AG04449 (cell line): ENCODE measurements at regions not wholly inside any gene's neighbourhood (a gene's known extent, or its start where the extent isn't known, plus 50 kb on each side); places are given as distances from the start of the nearest gene placed in this dataset.

Source experiments
- CTCF ChIA-PET: fragments of 350-600 bp; formaldehyde crosslinking; extraction: SDS; loops from one replicate; lab custom pipeline; 2021; ENCODE audit warnings: antibody characterized with exemption; lab: Yijun Ruan, JAX
- POLR2A ChIA-PET: fragments of 400-600, 350-600 bp; formaldehyde crosslinking; extraction: SDS; loops from one replicate; lab custom pipeline; 2020; ENCODE audit warnings: antibody characterized with exemption, inconsistent platforms; lab: Yijun Ruan, JAX
- DNase-seq: peaks from one replicate; pipeline ENCODE4 v3.0.0-alpha.2; 2010; ENCODE audit warnings: low read depth, low spot score
- H3K4me3 ChIP-seq: 2 replicates; pipeline ENCODE4 v1.5.1; 2011; ENCODE audit warnings: low read depth, mild to moderate bottlenecking, control low read depth, low read length
- CTCF ChIP-seq: IDR thresholded peaks from one replicate; pipeline ENCODE4 v1.5.1; 2011; ENCODE audit warnings: mild to moderate bottlenecking, moderate library complexity, low read length, control low read depth, inconsistent platforms; ENCODE audit not compliant: insufficient read depth; ENCODE audit errors: missing control alignments

- ChIA-PET CTCF (interaction anchor here (0.6 to 5.0 kb wide), 4 partner anchors 9 to 23 kb away, joined by 3 to 24 read pairs (median 4); no protein-coding TSS in a partner anchor), POLR2A (no interaction called here)
- no peak overlapping the region for H3K4me3 ChIP-seq
- TF ChIP-seq CTCF, result no peak
- no peak for DNase-seq
Measured at GRCh38 chr13:50107205-50107604, 92.0 kb downstream of the KCNRG start.

GRCh38 chr13:50114961-50115360 is 99.7 kb downstream of the KCNRG start:
- CTCF ChIA-PET, result interaction anchor here (0.8 to 1.1 kb wide), 3 partner anchors 11 to 16 kb away, joined by 3 read pairs; no protein-coding TSS in a partner anchor
- POLR2A ChIA-PET, result no interaction called here

GRCh38 chr13:50115695-50116094 is 100.5 kb downstream of the KCNRG start:
- no peak for DNase-seq
- ChIA-PET CTCF (interaction anchor here (0.8 to 1.6 kb wide), 4 partner anchors 9 to 17 kb away, joined by 3 to 4 read pairs (median 3); no protein-coding TSS in a partner anchor), POLR2A (interaction anchor here (0.5 kb wide), 1 partner anchor 22 kb away, joined by 3 read pairs; no protein-coding TSS in a partner anchor)
- no peak overlapping the region for H3K4me3 ChIP-seq
- no peak for TF ChIP-seq CTCF

More at GRCh38 chr13:50114961-50115360, 99.7 kb downstream of the KCNRG start:
- TF ChIP-seq CTCF, result no peak
- no peak for DNase-seq
- H3K4me3 ChIP-seq, result no peak overlapping the region

GRCh38 chr13:50116430-50116973 is 101.3 kb downstream of the KCNRG start:
- ChIA-PET POLR2A (interaction anchor here (0.7 kb wide), 1 partner anchor 413 kb away, joined by 3 read pairs; no protein-coding TSS in a partner anchor), CTCF (interaction anchor here (1.1 to 1.6 kb wide), 3 partner anchors 9 to 139 kb away, joined by 3 to 5 read pairs (median 4); no protein-coding TSS in a partner anchor)
- TF ChIP-seq CTCF, result no peak
- no peak overlapping the region for H3K4me3 ChIP-seq
- DNase-seq, result no peak

GRCh38 chr13:50119591-50119990 is 104.3 kb downstream of the KCNRG start:
- no peak for DNase-seq
- no peak for TF ChIP-seq CTCF
- POLR2A ChIA-PET, result no interaction called here
- no peak overlapping the region for H3K4me3 ChIP-seq
- CTCF ChIA-PET, result interaction anchor here (1.4 to 1.5 kb wide), 3 partner anchors 13 to 143 kb away, joined by 4 to 6 read pairs (median 4); no protein-coding TSS in a partner anchor

GRCh38 chr13:50122455-50122854 is 107.2 kb downstream of the KCNRG start:
- POLR2A ChIA-PET, result no interaction called here
- DNase-seq, result no peak
- no peak for TF ChIP-seq CTCF
- no peak overlapping the region for H3K4me3 ChIP-seq
- CTCF ChIA-PET, result no interaction called here
